ENCODE measurements at regions not wholly inside any gene's neighbourhood (a gene's known extent, or its start where the extent isn't known, plus 50 kb on each side); places are given as distances from the start of the nearest gene placed in this dataset.

GRCh38 chr2:172204762-172205161 is 102.1 kb upstream of the DLX2 start:
- Histone ChIP-seq H3K9me3 (ENCODE audit: control insufficient read depth in 2 of 2, low read length in 2 of 2) (peaks cover 9 to 10% of the 10 kb centered on the region in 2 experiments), H3K4me3 (ENCODE audit: low read depth, low read length) (no peak overlapping the region), H3K4me1 (ENCODE audit: control insufficient read depth, insufficient read depth, low read length, poor library complexity, severe bottlenecking) (no peaks in the 10 kb centered on the region), H3K36me3 (ENCODE audit: control insufficient read depth, insufficient read depth, low read length) (no peaks in the 10 kb centered on the region), H3K27ac (ENCODE audit: insufficient read depth, low read length, poor library complexity, severe bottlenecking) (no peak overlapping the region), H3K27me3 (ENCODE audit: control insufficient read depth, insufficient read depth, low read length) (no peaks in the 10 kb centered on the region)
- Mint-ChIP-seq H3K9me3 (peaks cover 0 to 8% (median 3%) of the 10 kb centered on the region in 7 donors), H3K4me3 (no peak overlapping the region), H3K27me3 (peaks cover 14% of the 10 kb centered on the region), H3K27ac (no peak overlapping the region), H3K36me3 (peaks cover 7% of the 10 kb centered on the region), H3K4me1 (peaks cover 0 to 9% (median 2%) of the 10 kb centered on the region in 4 donors)
- DNase-seq = no peak
- ATAC-seq (ENCODE audit: low read depth in 2 of 2) = no peak

DNA sequence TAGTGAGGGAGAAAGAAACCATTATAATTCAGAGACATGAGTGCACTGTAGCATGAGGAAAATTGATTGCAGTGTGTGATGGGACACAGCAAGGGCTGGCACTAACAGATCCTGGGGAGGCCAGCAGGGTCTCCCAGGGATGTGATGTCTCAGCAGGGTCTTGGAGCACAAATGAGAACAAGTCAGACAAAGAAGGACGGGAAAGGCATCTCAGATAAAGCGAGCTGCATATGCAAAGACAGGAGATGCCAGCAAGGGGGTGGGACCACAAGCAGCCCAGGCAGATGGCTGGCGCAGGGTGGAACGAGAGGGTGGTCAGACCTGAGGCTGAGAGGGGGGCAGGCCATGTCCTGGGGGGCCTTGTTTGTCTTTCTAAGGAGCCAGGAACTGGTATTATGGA is 102.6 kb upstream of the DLX2 start:
- Histone ChIP-seq H3K27me3 (ENCODE audit: control insufficient read depth, insufficient read depth, low read length) (no peaks in the 10 kb centered on the region), H3K4me1 (ENCODE audit: control insufficient read depth, insufficient read depth, low read length, poor library complexity, severe bottlenecking) (no peaks in the 10 kb centered on the region), H3K9me3 (ENCODE audit: control insufficient read depth in 2 of 2, low read length in 2 of 2) (peaks cover 3 to 6% of the 10 kb centered on the region in 2 experiments), H3K27ac (ENCODE audit: insufficient read depth, low read length, poor library complexity, severe bottlenecking) (no peak overlapping the region), H3K36me3 (ENCODE audit: control insufficient read depth, insufficient read depth, low read length) (no peaks in the 10 kb centered on the region), H3K4me3 (ENCODE audit: low read depth, low read length) (no peak overlapping the region)
- H3K4me1 Mint-ChIP-seq = peaks cover 0 to 9% (median 2%) of the 10 kb centered on the region in 4 donors
- H3K9me3 Mint-ChIP-seq = peaks cover 0 to 3% (median 0%) of the 10 kb centered on the region in 7 donors
- peaks cover 4% of the 10 kb centered on the region for H3K36me3 Mint-ChIP-seq
- peaks cover 14% of the 10 kb centered on the region for H3K27me3 Mint-ChIP-seq
- DNase-seq (no peak), ATAC-seq (ENCODE audit: low read depth in 2 of 2) (no peak)
- no peak overlapping the region for H3K4me3 Mint-ChIP-seq
- no peak overlapping the region for H3K27ac Mint-ChIP-seq

GRCh38 chr2:172207911-172208310 is 105.2 kb upstream of the DLX2 start:
- H3K27ac Mint-ChIP-seq = no peak overlapping the region
- no peak overlapping the region for H3K27ac ChIP-seq (ENCODE audit: insufficient read depth, low read length, poor library complexity, severe bottlenecking)
- peaks cover 0 to 2% (median 0%) of the 10 kb centered on the region in 7 donors for H3K9me3 Mint-ChIP-seq

GRCh38 chr2:172208791-172209325 is 106.2 kb upstream of the DLX2 start:
- Histone ChIP-seq H3K4me1 (ENCODE audit: control insufficient read depth, insufficient read depth, low read length, poor library complexity, severe bottlenecking) (no peaks in the 10 kb centered on the region), H3K9me3 (ENCODE audit: control insufficient read depth in 2 of 2, low read length in 2 of 2) (no peaks in the 10 kb centered on the region), H3K4me3 (ENCODE audit: low read depth, low read length) (no peak overlapping the region), H3K27ac (ENCODE audit: insufficient read depth, low read length, poor library complexity, severe bottlenecking) (no peak overlapping the region), H3K36me3 (ENCODE audit: control insufficient read depth, insufficient read depth, low read length) (no peaks in the 10 kb centered on the region), H3K27me3 (ENCODE audit: control insufficient read depth, insufficient read depth, low read length) (no peaks in the 10 kb centered on the region)
- Mint-ChIP-seq H3K4me3 (no peak overlapping the region), H3K9me3 (peaks cover 0 to 2% (median 0%) of the 10 kb centered on the region in 7 donors), H3K4me1 (peaks cover 0 to 9% (median 8%) of the 10 kb centered on the region in 4 donors), H3K27ac (no peak overlapping the region), H3K36me3 (peaks cover 4% of the 10 kb centered on the region), H3K27me3 (peaks cover 19% of the 10 kb centered on the region)
- ATAC-seq (ENCODE audit: low read depth in 2 of 2) (no peak), DNase-seq (no peak)

More at GRCh38 chr2:172207911-172208310, 105.2 kb upstream of the DLX2 start:
- H3K36me3 ChIP-seq (ENCODE audit: control insufficient read depth, insufficient read depth, low read length) = no peaks in the 10 kb centered on the region
- no peak overlapping the region for H3K4me3 ChIP-seq (ENCODE audit: low read depth, low read length)
- H3K4me1 Mint-ChIP-seq = peaks cover 0 to 9% (median 5%) of the 10 kb centered on the region in 4 donors
- H3K4me1 ChIP-seq (ENCODE audit: control insufficient read depth, insufficient read depth, low read length, poor library complexity, severe bottlenecking) = no peaks in the 10 kb centered on the region
- H3K36me3 Mint-ChIP-seq = peaks cover 4% of the 10 kb centered on the region
- no peaks in the 10 kb centered on the region for H3K27me3 ChIP-seq (ENCODE audit: control insufficient read depth, insufficient read depth, low read length)
- no peaks in the 10 kb centered on the region for H3K9me3 ChIP-seq (ENCODE audit: control insufficient read depth in 2 of 2, low read length in 2 of 2)
- peaks cover 19% of the 10 kb centered on the region for H3K27me3 Mint-ChIP-seq
- DNase-seq (no peak), ATAC-seq (ENCODE audit: low read depth in 2 of 2) (no peak)
- H3K4me3 Mint-ChIP-seq = no peak overlapping the region

DNA sequence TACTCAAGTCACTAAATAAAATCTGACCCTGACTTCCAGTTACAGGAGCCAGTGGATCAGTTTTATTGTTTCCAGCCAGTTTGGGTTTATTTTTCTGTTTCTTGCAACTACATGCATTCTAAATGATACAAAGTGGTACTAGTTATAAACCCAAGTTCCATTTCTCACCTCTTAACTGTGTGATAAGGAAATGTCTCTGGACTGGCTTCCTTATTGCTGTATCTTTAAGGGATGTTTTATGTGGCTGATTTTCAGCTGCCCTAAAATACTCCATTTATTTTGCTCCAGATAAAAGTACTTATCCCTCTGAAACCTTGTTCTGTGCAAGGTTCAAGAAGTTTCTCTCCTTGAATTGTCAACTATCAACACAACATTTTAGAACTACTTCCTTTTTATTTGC is 107.9 kb upstream of the DLX2 start:
- Histone ChIP-seq H3K9me3 (ENCODE audit: control insufficient read depth in 2 of 2, low read length in 2 of 2) (no peaks in the 10 kb centered on the region), H3K4me1 (ENCODE audit: control insufficient read depth, insufficient read depth, low read length, poor library complexity, severe bottlenecking) (no peaks in the 10 kb centered on the region), H3K27me3 (ENCODE audit: control insufficient read depth, insufficient read depth, low read length) (no peaks in the 10 kb centered on the region), H3K36me3 (ENCODE audit: control insufficient read depth, insufficient read depth, low read length) (no peaks in the 10 kb centered on the region), H3K4me3 (ENCODE audit: low read depth, low read length) (no peak overlapping the region), H3K27ac (ENCODE audit: insufficient read depth, low read length, poor library complexity, severe bottlenecking) (no peak overlapping the region)
- DNase-seq (no peak), ATAC-seq (ENCODE audit: low read depth in 2 of 2) (no peak)
- peaks cover 2% of the 10 kb centered on the region for H3K36me3 Mint-ChIP-seq
- peaks cover 0 to 9% (median 8%) of the 10 kb centered on the region in 4 donors for H3K4me1 Mint-ChIP-seq
- H3K9me3 Mint-ChIP-seq = peaks cover 0 to 2% (median 0%) of the 10 kb centered on the region in 7 donors
- H3K27ac Mint-ChIP-seq = no peak overlapping the region
- peaks cover 11% of the 10 kb centered on the region for H3K27me3 Mint-ChIP-seq
- no peak overlapping the region for H3K4me3 Mint-ChIP-seq

- no peaks in the 10 kb centered on the region for H3K36me3 ChIP-seq (ENCODE audit: control insufficient read depth, insufficient read depth, low read length)
- no peaks in the 10 kb centered on the region for H3K36me3 Mint-ChIP-seq
- H3K9me3 Mint-ChIP-seq = peaks cover 0 to 2% (median 0%) of the 10 kb centered on the region in 7 donors
- H3K4me1 Mint-ChIP-seq = peaks cover 0 to 9% (median 8%) of the 10 kb centered on the region in 4 donors
- H3K27ac ChIP-seq (ENCODE audit: insufficient read depth, low read length, poor library complexity, severe bottlenecking) = no peak overlapping the region
- DNase-seq (no peak), ATAC-seq (ENCODE audit: low read depth in 2 of 2) (no peak)
- H3K27me3 ChIP-seq (ENCODE audit: control insufficient read depth, insufficient read depth, low read length) = no peaks in the 10 kb centered on the region
- H3K27ac Mint-ChIP-seq = peak overlapping the region in 1 of 3 donors; percentile 15
- H3K9me3 ChIP-seq (ENCODE audit: control insufficient read depth in 2 of 2, low read length in 2 of 2) = no peaks in the 10 kb centered on the region
- H3K4me3 Mint-ChIP-seq = no peak overlapping the region
- no peak overlapping the region for H3K4me3 ChIP-seq (ENCODE audit: low read depth, low read length)
- peaks cover 11% of the 10 kb centered on the region for H3K27me3 Mint-ChIP-seq
- no peaks in the 10 kb centered on the region for H3K4me1 ChIP-seq (ENCODE audit: control insufficient read depth, insufficient read depth, low read length, poor library complexity, severe bottlenecking)
These were observed 108.8 kb upstream of the DLX2 start for GRCh38 chr2:172211512-172211911.

- Mint-ChIP-seq H3K9me3 (peaks cover 0 to 2% (median 0%) of the 10 kb centered on the region in 7 donors), H3K27ac (peak overlapping the region in 2 of 3 donors; percentile 14 to 34), H3K36me3 (no peaks in the 10 kb centered on the region), H3K4me3 (no peak overlapping the region), H3K27me3 (peaks cover 11% of the 10 kb centered on the region), H3K4me1 (peaks cover 0 to 9% (median 8%) of the 10 kb centered on the region in 4 donors)
- Histone ChIP-seq H3K4me1 (ENCODE audit: control insufficient read depth, insufficient read depth, low read length, poor library complexity, severe bottlenecking) (no peaks in the 10 kb centered on the region), H3K4me3 (ENCODE audit: low read depth, low read length) (no peak overlapping the region), H3K9me3 (ENCODE audit: control insufficient read depth in 2 of 2, low read length in 2 of 2) (no peaks in the 10 kb centered on the region), H3K27me3 (ENCODE audit: control insufficient read depth, insufficient read depth, low read length) (no peaks in the 10 kb centered on the region), H3K36me3 (ENCODE audit: control insufficient read depth, insufficient read depth, low read length) (no peaks in the 10 kb centered on the region), H3K27ac (ENCODE audit: insufficient read depth, low read length, poor library complexity, severe bottlenecking) (no peak overlapping the region)
- ATAC-seq (ENCODE audit: low read depth in 2 of 2) (no peak), DNase-seq (no peak)
These were observed 110.6 kb upstream of the DLX2 start for GRCh38 chr2:172213116-172213860.
